Ishikawa (cell line): ENCODE measurements at regions not wholly inside any gene's neighbourhood (a gene's known extent, or its start where the extent isn't known, plus 50 kb on each side); places are given as distances from the start of the nearest gene placed in this dataset.

Experiments used
- CREB1 ChIP-seq: IDR thresholded peaks from 2 replicates; pipeline ENCODE4 v1.6.1; 2012; ENCODE audit warnings: low read depth
- EP300 ChIP-seq: IDR thresholded peaks from 2 replicates; pipeline ENCODE4 v1.6.1; 2012; ENCODE audit warnings: borderline replicate concordance
- NFIC ChIP-seq: IDR thresholded peaks from 2 replicates; pipeline ENCODE4 v1.6.1; 2012
- REST ChIP-seq: IDR thresholded peaks from 2 replicates; pipeline ENCODE4 v1.6.1; 2012; ENCODE audit warnings: low read depth, mild to moderate bottlenecking
- TF ChIP-seq, protein P1 (sequence below): IDR thresholded peaks from 2 replicates; pipeline ENCODE4 v1.6.1; 2012

- TF ChIP-seq, protein P1, sequence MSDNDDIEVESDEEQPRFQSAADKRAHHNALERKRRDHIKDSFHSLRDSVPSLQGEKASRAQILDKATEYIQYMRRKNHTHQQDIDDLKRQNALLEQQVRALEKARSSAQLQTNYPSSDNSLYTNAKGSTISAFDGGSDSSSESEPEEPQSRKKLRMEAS = no peak
- TF ChIP-seq CREB1 = no peak
- TF ChIP-seq EP300 = no peak
- TF ChIP-seq NFIC = no peak
- TF ChIP-seq REST = no peak
Observed at GRCh38 chr1:30615816-30616590, 107.4 kb downstream of the MATN1 start.
